DND-41 (cell line): ENCODE measurements at regions not wholly inside any gene's neighbourhood (a gene's known extent, or its start where the extent isn't known, plus 50 kb on each side); places are given as distances from the start of the nearest gene placed in this dataset.

Experiments
- ATAC-seq: fragments of 200-7000 bp; cut with Tn5 transposase; 3 replicates; pipeline ENCODE4 v1.9.1; 2021; ENCODE audit warnings: low read depth; ENCODE audit not compliant: insufficient read depth
- DNase-seq: peaks from one replicate; pipeline ENCODE4 v3.0.0-alpha.2; 2020
- H2AFZ ChIP-seq: 2 replicates; pipeline ENCODE4 v1.6.0; 2012; ENCODE audit warnings: low read depth, low read length
- H3K27ac ChIP-seq: 2 replicates; pipeline ENCODE4 v1.5.1; 2012; ENCODE audit warnings: low read length, inconsistent platforms
- H3K27me3 ChIP-seq: fragments of 200-600 bp; sonication (generic); 2 replicates; pipeline ENCODE4 v1.6.0; 2012; ENCODE audit warnings: low read length, mild to moderate bottlenecking, inconsistent platforms; ENCODE audit not compliant: insufficient read depth, poor library complexity
- H3K36me3 ChIP-seq: 2 replicates; pipeline ENCODE4 v1.5.1; 2012; ENCODE audit warnings: low read length, inconsistent platforms; ENCODE audit not compliant: insufficient read depth
- H3K4me1 ChIP-seq: 2 replicates; pipeline ENCODE4 v1.5.1; 2012; ENCODE audit warnings: mild to moderate bottlenecking, low read length; ENCODE audit not compliant: insufficient read depth
- H3K4me2 ChIP-seq: 2 replicates; pipeline ENCODE4 v1.6.0; 2012; ENCODE audit warnings: mild to moderate bottlenecking, moderate library complexity, low read length, inconsistent platforms; ENCODE audit not compliant: insufficient read depth
- H3K4me3 ChIP-seq, 2 experiments: fragments of 200-600 bp in 1 of 2; shearing (Covaris generic) in 1 of 2; 2 replicates each; pipeline ENCODE4 v1.5.1; 2012 to 2016; ENCODE audit warnings: inconsistent platforms in 2 of 2, low read length in 2 of 2, mild to moderate bottlenecking in 2 of 2, low read depth in 1 of 2, moderate library complexity in 1 of 2
- H3K79me2 ChIP-seq: 2 replicates; pipeline ENCODE4 v1.6.0; 2012; ENCODE audit warnings: low read length, inconsistent platforms; ENCODE audit not compliant: insufficient read depth
- H3K9ac ChIP-seq: 2 replicates; pipeline ENCODE4 v1.6.0; 2012; ENCODE audit warnings: low read depth, mild to moderate bottlenecking, inconsistent platforms, low read length, moderate library complexity
- H3K9me3 ChIP-seq: 2 replicates; pipeline ENCODE4 v1.5.1; 2012; ENCODE audit warnings: low read length, moderate library complexity, mild to moderate bottlenecking, inconsistent platforms; ENCODE audit not compliant: insufficient read depth, severe bottlenecking
- H4K20me1 ChIP-seq: 2 replicates; pipeline ENCODE4 v1.6.0; 2012; ENCODE audit warnings: low read length; ENCODE audit not compliant: insufficient read depth
- CTCF ChIP-seq: IDR thresholded peaks from 2 replicates; pipeline ENCODE4 v1.5.1; 2012; ENCODE audit warnings: borderline replicate concordance, low read length, moderate library complexity, mild to moderate bottlenecking; ENCODE audit not compliant: poor library complexity, severe bottlenecking; ENCODE audit errors: extremely low read depth
- EZH2 ChIP-seq: IDR thresholded peaks from 3 replicates; pipeline ENCODE4 v1.6.1; 2012; ENCODE audit warnings: borderline replicate concordance, low read depth, mild to moderate bottlenecking, moderate library complexity, low read length, inconsistent platforms; ENCODE audit not compliant: severe bottlenecking

GRCh38 chr19:28554321-28555091 is 658.4 kb downstream of the UQCRFS1 start:
- Histone ChIP-seq H3K79me2 (no peaks in the 10 kb centered on the region), H2AFZ (no peak overlapping the region), H3K36me3 (no peaks in the 10 kb centered on the region), H3K9ac (no peak overlapping the region), H3K27me3 (no peaks in the 10 kb centered on the region), H3K4me1 (peaks cover 54% of the 10 kb centered on the region), H3K4me2 (no peak overlapping the region), H3K9me3 (no peaks in the 10 kb centered on the region), H3K27ac (peak overlapping the region; percentile 84), H4K20me1 (no peaks in the 10 kb centered on the region), H3K4me3 (no peak overlapping the region)
- TF ChIP-seq CTCF (no peak), EZH2 (no peak)
- DNase-seq (no peak), ATAC-seq (no peak)

DNA sequence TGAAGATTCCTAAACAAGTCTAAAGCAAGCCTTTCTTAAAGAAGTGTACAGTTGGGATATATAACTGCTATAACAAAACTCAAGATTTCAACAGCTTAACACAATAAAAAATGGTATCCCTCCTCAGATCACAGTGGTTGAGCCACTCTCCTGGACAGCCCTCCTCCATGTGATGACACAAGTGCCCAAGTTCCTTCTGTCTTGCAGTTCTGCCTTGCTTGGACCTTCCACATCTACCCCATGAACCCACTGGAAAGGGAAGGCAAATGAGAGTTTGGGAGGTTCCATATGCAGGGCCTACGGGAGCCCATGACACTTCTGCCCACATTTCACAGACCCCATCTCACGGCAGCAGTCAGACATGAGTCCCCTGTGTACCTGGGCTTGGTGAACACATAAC is 659.2 kb downstream of the UQCRFS1 start:
- no peak for TF ChIP-seq CTCF
- TF ChIP-seq EZH2: no peak
- Histone ChIP-seq H3K9ac (no peak overlapping the region), H3K27ac (peak overlapping the region; percentile 84), H3K79me2 (no peaks in the 10 kb centered on the region), H3K4me1 (peaks cover 59% of the 10 kb centered on the region), H3K9me3 (no peaks in the 10 kb centered on the region), H2AFZ (peak overlapping the region; percentile 7), H4K20me1 (no peaks in the 10 kb centered on the region), H3K4me3 (no peak overlapping the region), H3K4me2 (no peak overlapping the region), H3K36me3 (no peaks in the 10 kb centered on the region), H3K27me3 (no peaks in the 10 kb centered on the region)
- no peak for DNase-seq
- ATAC-seq: no peak

DNA sequence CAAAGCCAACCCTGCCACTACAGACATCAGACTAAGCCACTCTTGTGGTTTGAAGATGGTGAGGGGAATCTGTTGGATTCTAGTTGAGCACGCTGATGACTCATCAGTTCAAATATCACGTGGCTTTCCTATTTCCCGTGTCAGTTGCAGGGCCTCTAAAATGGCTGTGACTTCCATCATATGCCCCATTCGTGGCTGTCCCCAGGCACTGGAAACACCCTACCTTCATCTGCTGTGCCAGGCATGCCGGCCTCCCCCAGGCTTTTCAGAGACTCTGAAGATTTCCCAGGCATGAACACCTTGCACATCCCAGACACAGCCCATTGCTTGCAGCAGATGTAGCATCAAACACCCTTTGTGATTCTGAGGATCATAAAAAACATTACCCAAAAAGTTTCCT is 659.9 kb downstream of the UQCRFS1 start:
- Histone ChIP-seq H3K9ac (peak overlapping the region; percentile 35; the same call in 1 of the 2 replicates), H3K9me3 (no peaks in the 10 kb centered on the region), H2AFZ (peak overlapping the region; percentile 68), H3K27me3 (no peaks in the 10 kb centered on the region), H3K79me2 (no peaks in the 10 kb centered on the region), H3K4me3 (peak overlapping the region in 1 of 2 experiments; percentile 11; a peak in 1 of 4 replicates), H3K27ac (peak overlapping the region; percentile 84), H3K36me3 (no peaks in the 10 kb centered on the region), H3K4me1 (peaks cover 59% of the 10 kb centered on the region), H4K20me1 (no peaks in the 10 kb centered on the region), H3K4me2 (peak overlapping the region; percentile 18)
- TF ChIP-seq CTCF (no peak), EZH2 (no peak)
- DNase-seq: peak; percentile 50
- ATAC-seq: peak; percentile 76
